H1 (cell line): ENCODE measurements at regions not wholly inside any gene's neighbourhood (a gene's known extent, or its start where the extent isn't known, plus 50 kb on each side); places are given as distances from the start of the nearest gene placed in this dataset.

ENCODE experiments used
- ASH2L ChIP-seq: fragments of 200-600, 300-600 bp; sonication (generic); IDR thresholded peaks from one replicate; pipeline ENCODE4 v1.7.1; 2017; ENCODE audit warnings: low read length
- KDM5A ChIP-seq: fragments of 200-600 bp; IDR thresholded peaks from 2 replicates; pipeline ENCODE4 v1.7.1; 2012; ENCODE audit warnings: mild to moderate bottlenecking, low read length, inconsistent platforms, mixed read lengths
- MAX ChIP-seq: IDR thresholded peaks from 2 replicates; pipeline ENCODE4 v1.6.1; 2012; ENCODE audit warnings: inconsistent platforms

GRCh38 chr6:151723152-151723551 lies 84.3 kb upstream of the ESR1 start (continued):
- TF ChIP-seq ASH2L (no peak), KDM5A (no peak), MAX (no peak)
